Heart right ventricle (tissue), 16 donors: ENCODE measurements at regions not wholly inside any gene's neighbourhood (a gene's known extent, or its start where the extent isn't known, plus 50 kb on each side); places are given as distances from the start of the nearest gene placed in this dataset.
A peak's percentile ranks its signal among the peaks of the same experiment; 100 is the strongest.
"Not testable (repeated sequence)": the region's sequence is repeated elsewhere in the genome, so short reads cannot be mapped to it uniquely, and the experiment has no call there.

Experiments
- ATAC-seq, 8 donors: fragments of 200-7000 bp; cut with Tn5 transposase; one replicate each; pipeline ENCODE4 v1.9.1; 2020; ENCODE audit warnings: mild to moderate bottlenecking in 8 of 8, moderate library complexity in 8 of 8, moderate number of reproducible peaks in 1 of 8
- DNase-seq, 2 donors: peaks; one replicate each; pipeline ENCODE4 v3.0.0-alpha.2; 2020
- H3K27ac ChIP-seq, 10 donors: fragments of 200-600 bp; sonication (generic) in 2 of 10; one replicate each; pipeline versions ENCODE4 v1.5.0 to v1.8.0; 2020 to 2022; ENCODE audit warnings: mild to moderate bottlenecking in 3 of 10
- H3K27me3 ChIP-seq, 7 donors: fragments of 200-600 bp; one replicate each; pipeline ENCODE4 v1.8.0; 2021 to 2022; ENCODE audit warnings: mild to moderate bottlenecking in 2 of 7
- H3K36me3 ChIP-seq, 9 donors: fragments of 200-600 bp; sonication (generic) in 1 of 9; one replicate each; pipeline versions ENCODE4 v1.5.0 to v1.8.0; 2020 to 2022; ENCODE audit warnings: mild to moderate bottlenecking in 2 of 9
- H3K4me1 ChIP-seq, 9 donors: fragments of 200-600 bp; sonication (generic) in 1 of 9; one replicate each; pipeline versions ENCODE4 v1.5.0 to v1.8.0; 2020 to 2022; ENCODE audit warnings: mild to moderate bottlenecking in 4 of 9
- H3K4me3 ChIP-seq, 10 donors: fragments of 200-600 bp; sonication (generic) in 2 of 10; one replicate each; pipeline versions ENCODE4 v1.5.0 to v1.8.0; 2020 to 2022; ENCODE audit warnings: mild to moderate bottlenecking in 7 of 10, moderate library complexity in 2 of 10
- H3K9me3 ChIP-seq, 11 donors: fragments of 200-600 bp in 10 of 11; sonication (generic) in 2 of 11; one replicate each; pipeline versions ENCODE4 v1.5.0 to v1.8.0; 2013 to 2022; ENCODE audit warnings: mild to moderate bottlenecking in 2 of 11, control low read depth in 1 of 11, moderate library complexity in 1 of 11
- CTCF ChIP-seq, 9 donors: fragments of 200-600 bp; sonication (generic) in 2 of 9; IDR thresholded peaks; one replicate each; pipeline versions ENCODE4 v1.5.0 to v1.8.0; 2021 to 2022; ENCODE audit warnings: antibody characterized with exemption in 9 of 9, mild to moderate bottlenecking in 5 of 9, moderate library complexity in 1 of 9
- WGBS, 2 donors: extraction: QIAGEN DNeasy Blood & Tissue Kit; methylation state at CpG; one replicate each; pipeline ENCODE4 v1.1.7; 2013; ENCODE audit warnings: inconsistent platforms in 1 of 2; 5-methylcytosine and 5-hydroxymethylcytosine counted together
- intact Hi-C, 10 donors: fragments of 100-400 bp; cut with DNase I; formaldehyde crosslinking; loops; one replicate each; pipeline versions ENCODE4 v1.11.1 to v1.14.2; 2022
- donor health status: Arrhythmogenic right ventricular cardiomyopathy.
- donor health status: ischemic (EF 13 %, LVEDD 7.1; RV severe dilation, severe dysfunction).
- donor health status: healthy with polysubstance abuse.
- donor health status: DM: no; HTN: yes; CAD: no.
- donor health status: DM: no; HTN: no; CAD: no.
- donor health status: ischemic (EF 25% LVEDD 6.9; RV normal size, moderate dysfunction).
- donor health status: ischemic (EF 25% LVEDD 5.7; RV mildly dilated, moderate dysfunction).
- donor health status: healthy.
- donor health status: DM: yes; HTN: yes; CAD: no.
- donor health status: Ischemic cardiomyopathy.
- donor health status: ischemic (EF 35%, LVEDD 5.7; RV mildly dilated, moderate dysfunction).
- donor health status: nonischemic (EF 11% LVEDD 7.7; RV severe dilation, severe dysfunction).
- donor health status: DM: yes; HTN: yes; CAD: no.
- donor health status: PGD.
- donor health status: ischemic (EF 29% LVEDD 5.4; RV normal size, mild dysfunction).
- donor health status: nonischemic (EF 23%, LVEDD 6.1; RV moderate dilation, normal function).

- 46 to 64% methylated on average over 1 of the region's 1 CpG for WGBS, 2 donors
- H3K27me3 ChIP-seq, result peaks cover 0 to 4% (median 0%) of the 10 kb centered on the region in 7 donors
- intact Hi-C loops, result no loop called here
- H3K4me3 ChIP-seq, result no peak overlapping the region
- DNase-seq, result no peak
- peaks cover 0 to 8% (median 0%) of the 10 kb centered on the region in 11 donors for H3K9me3 ChIP-seq
- H3K27ac ChIP-seq, result no peak overlapping the region
- ATAC-seq, result no peak
- H3K4me1 ChIP-seq, result peaks cover 0 to 16% (median 0%) of the 10 kb centered on the region in 9 donors
- no peaks in the 10 kb centered on the region for H3K36me3 ChIP-seq
- TF ChIP-seq CTCF (IDR thresholded peaks at IDR 0.05), result no peak
These were observed 189.3 kb upstream of the GPRIN3 start for GRCh38 chr4:89496851-89497250.

- H3K4me3 ChIP-seq, result no peak overlapping the region
- no peaks in the 10 kb centered on the region for H3K27me3 ChIP-seq
- ATAC-seq (no peak), DNase-seq (no peak)
- no peaks in the 10 kb centered on the region for H3K36me3 ChIP-seq
- intact Hi-C loops, result no loop called here
- peaks cover 0 to 8% (median 0%) of the 10 kb centered on the region in 11 donors for H3K9me3 ChIP-seq
- H3K27ac ChIP-seq, result peak overlapping the region in 1 of 10 donors; percentile 48
- H3K4me1 ChIP-seq, result peaks cover 0 to 16% (median 0%) of the 10 kb centered on the region in 9 donors
- no peak for TF ChIP-seq CTCF (IDR thresholded peaks at IDR 0.05)
- whole genome bisulfite sequencing, 2 donors, result 81 to 82% methylated on average over 3 of the region's 3 CpGs
These were observed 185.8 kb upstream of the GPRIN3 start for GRCh38 chr4:89493367-89493766.

- intact Hi-C loops, result no loop called here
- TF ChIP-seq CTCF (IDR thresholded peaks at IDR 0.05), result no peak
- Histone ChIP-seq H3K4me1 (peaks cover 0 to 16% (median 0%) of the 10 kb centered on the region in 9 donors), H3K36me3 (no peaks in the 10 kb centered on the region), H3K9me3 (peaks cover 0 to 8% (median 0%) of the 10 kb centered on the region in 11 donors), H3K27me3 (no peaks in the 10 kb centered on the region), H3K4me3 (no peak overlapping the region), H3K27ac (peak overlapping the region in 1 of 10 donors; percentile 48)
- 63 to 72% methylated on average over 4 of the region's 4 CpGs for WGBS, 2 donors
- DNase-seq (no peak), ATAC-seq (peak in 1 of 8 donors; percentile 45)
These were observed 185.0 kb upstream of the GPRIN3 start for GRCh38 chr4:89492581-89493071.

- TF ChIP-seq CTCF (IDR thresholded peaks at IDR 0.05), result no peak
- WGBS, 2 donors, result 61 to 73% methylated on average over 3 of the region's 3 CpGs
- Histone ChIP-seq H3K4me3 (no peak overlapping the region), H3K27me3 (no peaks in the 10 kb centered on the region), H3K9me3 (peaks cover 0 to 8% (median 0%) of the 10 kb centered on the region in 11 donors), H3K4me1 (peaks cover 0 to 16% (median 0%) of the 10 kb centered on the region in 9 donors), H3K27ac (no peak overlapping the region), H3K36me3 (no peaks in the 10 kb centered on the region)
- DNase-seq (no peak), ATAC-seq (no peak)
- intact Hi-C loops, result no loop called here
These were observed 184.2 kb upstream of the GPRIN3 start for GRCh38 chr4:89491761-89492160.

GRCh38 chr4:89489921-89490431 lies 182.4 kb upstream of the GPRIN3 start:
- 93 to 95% methylated on average over 32 to 35 of the region's 35 CpGs for WGBS, 2 donors
- not testable (repeated sequence) for H3K4me3 ChIP-seq, ATAC-seq, H3K27me3 ChIP-seq, DNase-seq, H3K27ac ChIP-seq, H3K36me3 ChIP-seq, H3K9me3 ChIP-seq
- intact Hi-C loops, result loop anchor here in 2 of 10 donors (5.0 to 10.0 kb wide), 2 partner anchors 405 to 412 kb away; partner anchors contain the start of gene MMRN1 (in 1 of the 2)
- peaks cover 0 to 16% (median 0%) of the 10 kb centered on the region in 9 donors for H3K4me1 ChIP-seq
